GM03348 (cell line): ENCODE measurements at regions not wholly inside any gene's neighbourhood (a gene's known extent, or its start where the extent isn't known, plus 50 kb on each side); places are given as distances from the start of the nearest gene placed in this dataset.

Source experiments
- DNase-seq: peaks from one replicate; pipeline ENCODE4 v3.0.0; 2012; ENCODE audit warnings: low spot score

DNA sequence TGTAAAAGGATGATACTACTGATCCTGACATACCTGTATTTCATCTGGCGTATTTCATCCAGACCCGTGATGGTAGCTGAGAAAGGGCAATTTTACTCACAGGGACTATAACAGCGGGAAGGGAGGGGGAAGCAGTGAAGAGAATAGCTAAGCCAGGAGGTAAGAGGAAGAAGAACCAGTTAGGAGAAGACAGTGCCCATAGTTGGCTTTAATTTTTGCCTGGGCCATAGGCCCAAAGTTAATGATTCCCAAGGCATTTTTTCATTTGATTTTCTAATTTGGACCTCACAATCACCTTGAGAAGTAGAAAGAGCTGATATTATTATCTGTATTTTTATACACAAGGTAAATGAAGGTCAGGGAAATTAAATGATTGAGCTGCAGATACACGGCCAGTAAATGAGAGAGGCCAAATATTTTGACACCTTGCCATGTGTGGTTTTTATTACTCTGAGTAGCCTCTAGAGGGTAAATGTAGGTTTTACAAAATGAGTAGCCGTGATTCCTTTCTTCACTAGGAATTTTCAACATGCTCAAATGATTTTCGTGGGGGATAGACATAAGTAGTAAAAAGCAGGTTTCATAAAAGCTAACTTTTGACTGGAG, 382.2 kb downstream of the FUT8 start:
- no peak for DNase-seq

DNA sequence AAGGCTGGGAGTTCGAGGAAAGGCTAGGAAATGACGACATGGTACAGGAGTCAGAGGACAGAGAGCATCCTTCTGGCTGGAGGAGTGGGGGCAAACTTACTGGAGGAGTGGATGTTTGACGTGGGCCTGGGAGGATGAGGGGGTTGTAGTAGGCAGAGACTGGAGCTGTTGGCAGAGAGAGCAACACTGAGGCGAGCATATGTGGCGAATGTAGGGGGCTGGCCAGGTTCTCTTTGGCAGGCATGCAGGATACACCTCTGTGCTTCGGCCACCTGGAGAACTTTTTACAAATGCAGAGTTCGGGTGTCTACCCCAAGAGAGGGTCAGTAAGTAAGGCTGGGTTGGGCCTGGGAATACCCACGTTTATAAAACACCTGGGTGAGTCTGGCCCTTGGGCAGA, 385.7 kb downstream of the FUT8 start:
- DNase-seq = no peak

- DNase-seq = no peak
Measured at GRCh38 chr14:65800694-65801093, 388.2 kb downstream of the FUT8 start.

DNA sequence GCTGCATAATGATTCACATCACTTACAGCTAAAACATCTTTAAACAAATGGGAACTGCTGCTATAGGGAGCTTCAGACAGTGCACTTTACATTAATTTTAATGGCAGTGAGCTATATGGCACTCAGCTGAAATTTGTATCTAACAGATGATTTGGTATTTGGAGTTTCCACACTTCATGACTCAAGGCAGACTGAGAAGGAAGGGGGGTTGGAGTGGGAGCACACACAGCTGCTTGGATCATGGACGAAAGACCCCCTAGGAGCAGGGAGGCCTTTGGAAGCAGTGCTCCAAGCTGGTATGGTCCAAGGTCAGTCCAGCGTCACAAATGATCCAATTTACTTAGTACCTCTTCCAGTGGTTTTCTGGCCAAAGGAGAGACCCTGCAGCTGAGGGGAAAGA, 389.7 kb downstream of the FUT8 start:
- DNase-seq = no peak

- no peak for DNase-seq
Measured at GRCh38 chr14:65803885-65804284, 391.4 kb downstream of the FUT8 start.

DNA sequence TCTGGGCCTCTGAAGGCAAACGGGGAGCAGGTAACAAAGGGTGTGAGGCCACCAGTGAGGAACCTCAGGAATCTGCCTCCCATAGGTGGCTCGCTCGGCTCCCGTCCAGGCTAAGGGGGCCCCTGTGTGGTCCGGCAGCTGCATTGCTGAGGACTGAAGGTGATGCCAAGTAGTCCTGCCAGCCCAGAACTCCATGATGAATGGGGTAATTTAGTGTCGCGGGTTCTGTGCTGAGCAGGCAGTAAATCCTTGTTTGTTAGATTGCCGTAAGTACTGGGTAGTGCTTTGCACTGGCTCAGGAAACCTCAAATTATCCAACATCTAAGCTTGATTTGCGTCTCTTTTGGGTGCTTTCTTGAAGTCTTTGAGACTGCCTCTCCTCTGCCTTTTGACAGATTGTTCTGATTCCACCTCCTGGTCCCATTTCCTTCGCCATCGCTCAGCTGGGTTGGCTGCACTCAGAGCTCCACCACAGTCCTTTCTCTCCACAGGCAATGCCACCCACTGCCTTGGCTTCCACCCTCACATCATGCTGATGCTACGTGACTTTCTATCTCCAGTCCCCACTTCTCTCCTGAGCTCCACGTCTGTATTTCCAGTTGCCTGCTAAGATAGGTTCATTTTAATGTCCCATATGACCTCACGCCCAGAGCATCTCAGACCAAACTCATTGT, 392.0 kb downstream of the FUT8 start:
- DNase-seq = no peak

- DNase-seq = no peak
Measured at GRCh38 chr14:65805113-65805473, 392.6 kb downstream of the FUT8 start.

GRCh38 chr14:65808390-65808789, 395.9 kb downstream of the FUT8 start:
- DNase-seq = no peak

DNA sequence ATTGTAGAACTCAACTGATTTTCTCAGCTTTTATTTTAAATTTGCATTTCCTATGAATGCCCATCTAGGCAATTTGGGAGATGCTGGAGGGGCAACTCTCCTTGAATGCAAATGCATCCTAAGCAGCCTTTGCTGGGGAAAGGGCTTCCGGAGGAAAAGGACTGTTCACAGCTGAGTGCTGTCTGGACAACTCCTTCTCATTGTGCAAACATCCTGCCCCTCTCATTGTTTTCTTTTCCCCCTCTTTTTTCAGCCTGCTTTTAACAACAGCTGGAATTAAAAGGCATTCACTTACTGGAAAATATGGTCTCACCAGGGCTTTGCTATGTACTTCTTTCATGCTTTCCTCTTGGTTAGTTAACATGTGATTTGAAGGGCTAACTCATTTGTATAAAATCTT, 397.8 kb downstream of the FUT8 start:
- no peak for DNase-seq

DNA sequence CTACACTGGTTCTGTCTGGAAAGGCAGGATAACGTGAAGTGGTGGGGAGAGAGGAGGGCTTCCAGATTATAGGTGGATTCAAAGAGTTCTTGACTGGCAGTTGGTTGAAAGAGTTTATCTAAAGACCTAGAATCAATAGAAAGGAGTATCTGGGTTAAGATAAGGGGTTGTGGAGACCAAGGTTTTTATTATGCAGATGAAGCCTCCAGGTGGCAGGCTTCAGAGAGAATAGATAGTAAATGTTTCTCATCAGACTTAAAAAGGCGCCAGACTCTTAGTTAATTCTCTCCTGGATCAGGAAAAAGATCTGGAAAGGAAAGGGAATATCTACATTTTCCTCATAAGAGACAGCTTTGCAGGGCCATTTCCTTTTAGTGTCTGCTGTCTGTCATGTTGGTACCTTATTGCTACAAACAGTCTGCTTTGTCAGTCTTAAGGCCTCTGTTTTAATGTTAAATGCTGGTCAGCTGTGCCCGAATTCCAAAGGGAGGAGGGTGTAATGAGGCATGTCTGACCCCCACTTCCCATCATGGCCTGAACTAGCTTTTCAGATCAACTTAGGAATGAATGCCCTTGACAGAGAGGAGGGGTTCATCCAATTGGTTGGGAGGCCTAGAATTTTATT, 401.3 kb downstream of the FUT8 start:
- DNase-seq = no peak

GRCh38 chr14:65815127-65815526, 402.6 kb downstream of the FUT8 start:
- no peak for DNase-seq

- DNase-seq = no peak
Measured at GRCh38 chr14:65817011-65817410, 404.5 kb downstream of the FUT8 start.

DNA sequence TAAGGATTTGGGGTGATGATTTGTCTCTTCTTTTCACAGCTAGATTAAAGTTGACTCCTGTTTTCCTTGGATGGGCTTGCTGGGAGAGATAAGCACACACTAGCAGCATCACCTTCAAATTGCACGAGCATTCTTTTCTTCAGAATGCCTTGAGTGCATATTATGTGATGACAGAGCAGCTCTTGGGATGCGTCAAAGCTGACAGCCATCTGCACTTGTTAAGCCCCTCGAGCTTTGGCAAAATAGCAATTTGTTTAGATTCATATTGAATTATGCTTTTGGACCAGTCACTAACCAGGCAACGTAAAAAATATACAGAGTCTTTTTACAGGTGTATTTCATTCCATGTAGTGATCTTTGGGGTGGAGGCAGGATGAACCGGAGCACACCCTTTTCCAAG, 407.0 kb downstream of the FUT8 start:
- DNase-seq = no peak

DNA sequence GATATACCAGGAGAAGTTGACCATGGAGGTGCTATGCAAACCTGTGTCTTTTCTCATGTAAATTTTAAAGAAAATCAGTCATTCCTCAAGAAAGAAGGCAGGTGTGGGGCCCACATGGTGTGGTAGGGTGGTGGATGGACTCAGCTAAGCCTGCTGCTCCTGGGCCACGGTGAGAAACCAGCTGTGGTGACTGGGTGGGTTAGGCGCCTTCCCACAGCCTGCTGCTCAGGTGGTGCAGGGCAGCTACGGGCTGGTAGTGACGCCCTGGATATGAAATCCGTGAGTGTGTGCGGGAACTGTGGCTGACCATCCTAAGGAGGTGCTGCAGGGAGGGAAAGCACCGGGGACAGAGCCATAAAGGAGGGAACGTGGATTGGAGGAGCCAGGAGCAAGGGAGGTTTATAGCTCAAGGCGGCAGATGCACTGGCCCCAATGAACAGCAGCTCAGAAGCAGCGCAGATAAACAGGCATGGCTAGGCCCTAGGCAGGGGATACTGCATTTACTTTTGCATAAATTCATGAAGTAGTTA, 408.8 kb downstream of the FUT8 start:
- no peak for DNase-seq

- DNase-seq = peak; percentile 81
Measured at GRCh38 chr14:65824285-65824977, 411.9 kb downstream of the FUT8 start.

- no peak for DNase-seq
Measured at GRCh38 chr14:65824978-65825299, 412.4 kb downstream of the FUT8 start.

GRCh38 chr14:65826946-65827345, 414.4 kb downstream of the FUT8 start:
- no peak for DNase-seq

GRCh38 chr14:65827520-65827919, 415.0 kb downstream of the FUT8 start:
- DNase-seq = no peak

DNA sequence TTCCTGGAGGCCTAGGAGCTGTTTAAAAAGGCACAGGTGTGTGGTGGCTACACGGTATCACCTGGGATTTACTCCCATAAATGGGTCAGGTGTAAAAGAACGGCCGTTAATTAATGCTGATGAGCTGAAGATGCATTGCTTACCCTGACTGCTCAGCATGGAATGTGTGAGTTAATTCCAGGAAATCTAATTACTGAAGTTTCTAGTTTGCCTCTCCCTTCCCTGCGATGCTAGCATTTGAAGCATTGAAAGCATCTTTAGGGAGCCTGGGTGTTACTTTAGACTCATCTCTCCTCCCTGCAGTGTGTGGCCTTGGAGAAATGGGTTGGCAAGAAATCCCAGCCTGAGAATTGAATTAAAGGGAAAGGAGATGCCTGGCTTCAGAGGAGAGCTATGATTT, 415.9 kb downstream of the FUT8 start:
- no peak for DNase-seq

DNA sequence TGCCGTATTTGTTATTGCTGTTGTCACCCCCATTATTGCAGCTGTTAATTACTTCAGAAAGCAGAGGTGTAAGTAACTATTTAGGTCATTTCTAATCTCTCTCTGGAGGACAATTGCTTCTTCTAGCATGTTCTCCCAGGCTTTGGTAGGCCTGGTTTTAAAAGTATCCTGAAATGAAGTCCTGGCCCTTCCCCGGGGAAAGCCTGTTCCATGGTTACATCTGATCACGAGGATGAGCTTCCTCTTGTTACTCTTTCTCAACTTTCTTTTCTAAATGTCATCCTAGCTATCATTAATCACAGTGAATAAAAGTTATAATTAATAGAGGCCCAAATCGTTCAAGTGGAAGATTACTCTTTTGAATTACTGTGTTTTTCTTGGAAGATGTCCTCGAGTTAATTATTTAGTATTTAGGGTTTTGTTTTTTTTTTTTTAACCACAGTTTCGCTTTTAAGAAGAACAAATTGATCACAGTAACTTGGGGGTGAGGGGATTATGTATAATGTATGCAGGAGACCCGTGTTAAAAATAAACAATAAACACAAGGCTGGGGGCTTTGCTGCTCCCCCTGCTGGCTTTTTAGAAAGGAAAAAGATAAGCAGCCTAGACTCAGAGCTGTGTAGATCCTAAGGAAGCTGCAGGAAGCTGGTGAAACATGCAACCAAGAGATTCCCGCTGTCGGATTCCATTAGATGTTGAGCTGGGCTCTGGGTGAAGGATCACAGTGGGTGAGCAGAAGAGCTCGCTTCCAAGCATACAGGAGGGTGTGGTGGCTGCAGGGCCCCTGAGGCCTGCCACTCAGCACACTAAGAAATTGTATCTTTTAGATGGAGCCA, 420.1 kb downstream of the FUT8 start:
- DNase-seq = peak; percentile 62

DNA sequence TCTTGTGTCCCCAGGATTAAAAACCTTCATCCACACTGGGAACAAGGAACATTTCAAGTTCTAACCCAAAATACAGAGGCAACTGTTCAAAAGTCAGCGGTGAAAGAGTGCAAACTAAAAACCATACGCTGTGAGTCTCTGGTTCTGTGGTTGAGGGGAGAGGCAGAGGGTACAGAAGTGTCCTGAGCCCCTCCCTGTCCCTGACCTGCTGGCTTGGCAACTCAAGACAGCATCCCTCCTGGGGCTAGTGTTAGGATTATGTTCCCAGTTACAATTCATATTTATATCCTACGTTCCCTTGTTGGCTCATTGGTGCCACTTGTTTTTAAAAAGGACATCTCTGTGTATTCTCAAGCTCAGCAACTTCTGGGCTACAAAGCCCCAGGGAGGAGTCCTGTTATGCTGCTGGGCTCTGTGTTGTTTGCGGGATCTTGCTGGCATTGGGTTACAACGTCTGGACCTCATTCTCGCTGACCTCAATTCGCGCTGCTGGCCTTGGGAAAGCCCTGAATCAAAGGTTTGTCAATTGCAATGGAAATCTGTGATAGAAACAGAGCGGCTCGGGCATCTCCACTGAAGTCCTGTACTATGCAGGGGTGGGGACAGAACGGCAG, 420.8 kb downstream of the FUT8 start:
- no peak for DNase-seq

- DNase-seq = no peak
Measured at GRCh38 chr14:65834051-65834450, 421.5 kb downstream of the FUT8 start.
